ENCODE measurements at regions not wholly inside any gene's neighbourhood (a gene's known extent, or its start where the extent isn't known, plus 50 kb on each side); places are given as distances from the start of the nearest gene placed in this dataset.
A peak's percentile ranks its signal among the peaks of the same experiment; 100 is the strongest.

DNA sequence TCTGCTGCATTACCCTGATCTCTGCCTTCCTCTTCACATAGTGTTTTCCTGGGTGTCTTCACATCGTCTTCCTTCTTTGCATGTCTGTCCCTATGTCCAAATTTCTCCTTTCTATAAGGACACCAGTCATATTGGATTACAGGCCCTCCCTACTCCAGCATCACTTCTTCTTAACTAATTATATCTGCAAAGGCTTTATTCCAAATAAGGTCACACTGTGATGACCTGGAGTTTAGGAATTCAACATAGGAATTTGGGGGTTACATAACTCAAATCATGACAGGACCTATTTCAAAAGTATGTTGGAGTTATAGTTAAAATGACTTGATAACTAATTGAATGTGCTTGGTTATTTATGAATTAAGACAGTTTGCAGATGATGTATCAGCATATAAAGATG lies 490.5 kb upstream of the ERCC4 start:
- Histone ChIP-seq H3K4me1 (ENCODE audit: insufficient read depth) (no peaks in the 10 kb centered on the region), H3K9me2 (replicated peaks; ENCODE audit: insufficient read depth) (no peaks in the 10 kb centered on the region), H3K27me3 (no peaks in the 10 kb centered on the region), H2AFZ (no peak overlapping the region), H3K4me2 (no peak overlapping the region), H4K20me1 (ENCODE audit: insufficient read depth, poor library complexity, severe bottlenecking) (no peaks in the 10 kb centered on the region), H3K79me2 (no peaks in the 10 kb centered on the region), H3K9me3 (ENCODE audit: low read depth) (no peaks in the 10 kb centered on the region), H3K4me3 (no peak overlapping the region), H3K27ac (no peak overlapping the region), H3K36me3 (replicated peaks; ENCODE audit: insufficient read depth, low read depth) (no peaks in the 10 kb centered on the region)
- 94% methylated on average over 1 of the region's 1 CpG for WGBS (ENCODE audit: low lambda C conversion rate, missing lambda C conversion rate)
- no peak for TF ChIP-seq EZH2phosphoT487 (IDR thresholded peaks at IDR 0.05; ENCODE audit: low read depth, severe bottlenecking, unreplicated experiment)
- TF ChIP-seq, protein P1, sequence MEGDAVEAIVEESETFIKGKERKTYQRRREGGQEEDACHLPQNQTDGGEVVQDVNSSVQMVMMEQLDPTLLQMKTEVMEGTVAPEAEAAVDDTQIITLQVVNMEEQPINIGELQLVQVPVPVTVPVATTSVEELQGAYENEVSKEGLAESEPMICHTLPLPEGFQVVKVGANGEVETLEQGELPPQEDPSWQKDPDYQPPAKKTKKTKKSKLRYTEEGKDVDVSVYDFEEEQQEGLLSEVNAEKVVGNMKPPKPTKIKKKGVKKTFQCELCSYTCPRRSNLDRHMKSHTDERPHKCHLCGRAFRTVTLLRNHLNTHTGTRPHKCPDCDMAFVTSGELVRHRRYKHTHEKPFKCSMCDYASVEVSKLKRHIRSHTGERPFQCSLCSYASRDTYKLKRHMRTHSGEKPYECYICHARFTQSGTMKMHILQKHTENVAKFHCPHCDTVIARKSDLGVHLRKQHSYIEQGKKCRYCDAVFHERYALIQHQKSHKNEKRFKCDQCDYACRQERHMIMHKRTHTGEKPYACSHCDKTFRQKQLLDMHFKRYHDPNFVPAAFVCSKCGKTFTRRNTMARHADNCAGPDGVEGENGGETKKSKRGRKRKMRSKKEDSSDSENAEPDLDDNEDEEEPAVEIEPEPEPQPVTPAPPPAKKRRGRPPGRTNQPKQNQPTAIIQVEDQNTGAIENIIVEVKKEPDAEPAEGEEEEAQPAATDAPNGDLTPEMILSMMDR (IDR thresholded peaks at IDR 0.05; ENCODE audit: poor library complexity), result no peak
- no peak for TF ChIP-seq EZH2 (IDR thresholded peaks at IDR 0.05; ENCODE audit: borderline replicate concordance)
- no peak for DNase-seq (ENCODE audit: low spot score)

DNA sequence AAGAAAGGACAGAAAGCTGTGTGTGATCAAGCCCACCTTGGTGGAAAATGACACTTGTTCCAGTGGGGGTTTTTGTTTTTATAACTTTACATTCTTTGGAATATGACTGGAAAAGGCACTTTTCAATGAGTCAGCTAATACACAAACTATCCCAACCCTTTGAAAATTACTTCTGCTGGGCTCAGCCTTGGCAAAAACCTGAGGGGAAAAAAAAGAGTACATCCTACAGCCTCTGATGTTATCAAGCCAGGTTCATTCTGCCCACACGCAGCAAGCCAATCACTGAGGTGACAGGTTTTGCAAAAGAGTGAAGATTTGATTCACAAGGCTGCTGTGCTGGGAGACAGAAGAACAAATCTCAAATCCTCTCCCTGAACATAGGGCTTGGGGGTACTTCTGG lies 484.5 kb upstream of the ERCC4 start:
- TF ChIP-seq EZH2 (IDR thresholded peaks at IDR 0.05; ENCODE audit: borderline replicate concordance) (no peak), EZH2phosphoT487 (IDR thresholded peaks at IDR 0.05; ENCODE audit: low read depth, severe bottlenecking, unreplicated experiment) (no peak)
- TF ChIP-seq, protein P1 (IDR thresholded peaks at IDR 0.05; ENCODE audit: poor library complexity), result no peak
- H3K9me2 ChIP-seq (replicated peaks; ENCODE audit: insufficient read depth), result no peaks in the 10 kb centered on the region
- no peak overlapping the region for H3K4me2 ChIP-seq
- no peaks in the 10 kb centered on the region for H3K79me2 ChIP-seq
- H3K4me3 ChIP-seq, result no peak overlapping the region
- no peaks in the 10 kb centered on the region for H4K20me1 ChIP-seq (ENCODE audit: insufficient read depth, poor library complexity, severe bottlenecking)
- H3K9me3 ChIP-seq (ENCODE audit: low read depth), result no peaks in the 10 kb centered on the region
- peak overlapping the region; percentile 80 for H3K27ac ChIP-seq
- no peak for DNase-seq (ENCODE audit: low spot score)
- no peak overlapping the region for H2AFZ ChIP-seq
- no peaks in the 10 kb centered on the region for H3K27me3 ChIP-seq
- 38% methylated on average over 1 of the region's 1 CpG for WGBS (ENCODE audit: low lambda C conversion rate, missing lambda C conversion rate)
- H3K36me3 ChIP-seq (replicated peaks; ENCODE audit: insufficient read depth, low read depth), result no peaks in the 10 kb centered on the region
- peaks cover 11% of the 10 kb centered on the region for H3K4me1 ChIP-seq (ENCODE audit: insufficient read depth)

DNA sequence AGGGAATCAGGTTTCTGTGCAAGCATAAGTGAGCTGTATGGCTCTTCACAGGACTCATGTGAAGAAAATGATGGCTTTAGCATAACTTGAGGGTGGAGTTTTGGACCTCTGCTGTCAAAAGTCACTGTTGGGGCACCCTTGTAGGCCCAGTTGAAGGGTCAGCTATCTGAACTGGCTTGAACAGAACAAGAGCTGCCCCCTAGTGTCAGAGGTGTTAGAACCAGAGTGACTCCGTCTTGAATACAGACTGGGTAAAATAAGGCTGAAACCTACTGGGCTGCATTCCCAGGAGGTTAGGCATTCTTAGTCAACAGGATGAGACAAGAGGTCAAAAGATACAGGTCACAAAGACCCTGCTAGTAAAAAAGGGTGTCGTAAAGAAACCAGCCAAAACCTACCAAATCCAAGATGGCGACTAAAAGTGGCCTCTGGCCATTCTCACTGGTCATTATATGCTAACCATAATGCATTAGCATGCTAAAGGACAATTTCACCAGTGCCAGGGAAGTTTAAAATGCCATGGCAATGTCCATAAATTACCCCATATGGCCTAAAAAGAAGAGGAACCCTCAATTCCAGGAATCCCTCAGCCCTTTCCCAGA lies 484.0 kb upstream of the ERCC4 start:
- WGBS (ENCODE audit: low lambda C conversion rate, missing lambda C conversion rate), result 75% methylated on average over 3 of the region's 3 CpGs
- no peak overlapping the region for H3K4me3 ChIP-seq
- H3K79me2 ChIP-seq, result no peaks in the 10 kb centered on the region
- peak overlapping the region; percentile 23 for H3K4me2 ChIP-seq
- no peaks in the 10 kb centered on the region for H3K27me3 ChIP-seq
- TF ChIP-seq EZH2phosphoT487 (IDR thresholded peaks at IDR 0.05; ENCODE audit: low read depth, severe bottlenecking, unreplicated experiment), result no peak
- TF ChIP-seq EZH2 (IDR thresholded peaks at IDR 0.05; ENCODE audit: borderline replicate concordance), result no peak
- TF ChIP-seq, protein P1 (IDR thresholded peaks at IDR 0.05; ENCODE audit: poor library complexity), result no peak
- peaks cover 11% of the 10 kb centered on the region for H3K4me1 ChIP-seq (ENCODE audit: insufficient read depth)
- H3K27ac ChIP-seq, result peak overlapping the region; percentile 80
- no peaks in the 10 kb centered on the region for H3K9me2 ChIP-seq (replicated peaks; ENCODE audit: insufficient read depth)
- no peaks in the 10 kb centered on the region for H3K9me3 ChIP-seq (ENCODE audit: low read depth)
- peak; percentile 26 for DNase-seq (ENCODE audit: low spot score)
- no peaks in the 10 kb centered on the region for H4K20me1 ChIP-seq (ENCODE audit: insufficient read depth, poor library complexity, severe bottlenecking)
- H3K36me3 ChIP-seq (replicated peaks; ENCODE audit: insufficient read depth, low read depth), result no peaks in the 10 kb centered on the region
- no peak overlapping the region for H2AFZ ChIP-seq

Measured in hepatocyte (in vitro differentiated cells).